ENCODE measurements at regions not wholly inside any gene's neighbourhood (a gene's known extent, or its start where the extent isn't known, plus 50 kb on each side); places are given as distances from the start of the nearest gene placed in this dataset.

DNA sequence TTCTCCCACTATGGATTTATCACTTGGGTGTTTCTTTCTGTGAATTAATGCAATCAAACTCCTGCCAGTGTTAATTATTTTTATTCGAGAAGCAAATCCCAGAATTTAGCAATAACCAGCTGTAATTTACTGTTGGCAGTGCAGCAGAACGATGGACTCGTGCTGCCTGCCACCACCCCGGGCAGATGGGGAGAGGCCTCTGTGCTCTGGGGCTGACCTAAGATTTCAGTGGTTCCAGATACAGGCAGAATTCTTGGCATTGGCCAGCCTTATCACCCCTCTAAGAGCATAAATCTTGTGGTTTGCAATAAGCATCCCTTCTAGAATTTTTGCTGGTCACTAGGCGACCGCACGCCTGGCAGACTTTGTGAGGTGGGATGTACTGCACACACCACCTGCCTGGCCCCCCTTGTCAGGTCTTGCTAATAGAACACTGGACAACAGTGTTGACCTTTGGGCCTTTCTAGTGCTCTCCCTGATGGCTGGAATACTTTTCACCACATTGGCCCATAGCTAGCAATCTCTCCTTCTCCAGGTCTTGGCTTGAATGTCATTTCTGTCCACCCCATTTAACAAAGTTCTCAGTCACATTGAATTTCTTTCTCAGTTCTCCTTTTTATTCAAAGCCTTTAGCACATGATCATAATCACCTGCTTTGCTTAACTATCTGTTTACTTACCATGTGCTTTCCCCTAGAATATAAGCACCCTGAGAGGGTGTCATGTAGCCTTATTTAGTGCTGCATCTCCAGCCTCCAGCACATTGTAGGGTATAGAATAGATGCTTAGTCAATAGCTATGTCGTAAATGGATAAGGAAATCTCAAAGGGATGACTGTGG is 122.1 kb upstream of the DYNLRB2 start:
- DNase-seq (ENCODE audit: low read depth, low spot score) = no peak

DNA sequence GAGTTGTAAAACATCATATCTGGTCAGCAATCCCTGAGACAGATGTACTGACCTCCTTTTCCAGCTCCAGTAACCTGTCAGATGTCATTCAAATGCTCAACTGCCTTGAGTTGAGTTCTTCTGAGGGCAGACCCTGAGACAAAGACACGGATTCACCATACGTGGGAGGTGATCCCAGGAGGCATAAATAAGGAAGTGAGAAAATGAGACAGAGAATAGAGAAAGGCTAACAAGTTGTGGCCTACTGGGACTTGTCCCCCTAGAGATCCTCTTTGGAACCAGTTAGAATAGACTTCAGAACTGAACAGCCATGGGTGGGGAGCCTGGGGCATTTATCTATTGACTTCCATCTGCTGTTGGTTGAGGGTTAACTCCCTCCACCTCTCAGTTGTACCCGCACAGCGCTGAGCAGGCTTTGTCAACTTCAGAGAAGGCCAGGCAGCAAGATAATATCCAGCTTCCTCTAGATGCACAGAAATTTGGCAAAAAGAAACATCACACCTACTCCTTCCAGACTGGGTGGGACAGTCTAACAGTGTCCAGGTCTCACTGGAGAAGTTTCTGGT is 123.0 kb upstream of the DYNLRB2 start:
- DNase-seq (ENCODE audit: low read depth, low spot score) = no peak

GRCh38 chr16:80408014-80408413 is 132.8 kb upstream of the DYNLRB2 start:
- DNase-seq (ENCODE audit: low read depth, low spot score) = no peak

DNA sequence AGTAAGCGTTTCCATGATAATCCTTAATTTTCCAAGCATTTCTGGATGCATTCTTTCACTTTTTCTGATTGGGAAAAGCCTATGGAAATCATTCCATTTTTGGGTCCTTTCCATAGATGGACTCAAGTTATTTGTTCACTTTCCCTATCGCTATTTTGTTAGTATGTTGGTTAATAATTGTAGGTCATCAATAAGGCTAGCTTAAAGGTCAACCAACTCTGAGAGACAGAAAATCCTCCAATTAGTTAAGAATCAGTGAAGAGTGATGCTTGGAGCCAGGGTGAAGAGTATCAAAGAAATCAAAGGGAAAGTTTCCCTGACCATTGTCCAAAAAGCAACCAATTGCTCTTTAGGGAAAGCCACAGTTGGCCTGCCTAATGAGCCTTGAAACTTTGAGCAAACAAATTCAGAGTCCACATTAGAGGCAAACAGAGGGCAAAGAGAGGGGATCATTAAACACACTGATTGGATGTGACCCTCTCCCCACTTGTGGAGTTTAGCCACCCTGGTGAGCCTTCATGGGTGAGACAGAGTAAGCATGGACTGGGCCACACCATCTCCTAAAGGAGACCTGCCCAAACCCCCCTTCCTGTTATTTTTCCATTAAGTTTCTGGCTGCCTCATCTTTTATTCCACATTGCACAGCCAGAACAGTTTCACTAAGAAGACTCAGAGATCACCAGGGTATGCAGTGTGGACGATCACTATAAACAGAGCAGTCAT is 133.4 kb upstream of the DYNLRB2 start:
- DNase-seq (ENCODE audit: low read depth, low spot score) = no peak

GRCh38 chr16:80404847-80405246 is 135.9 kb upstream of the DYNLRB2 start:
- no peak for DNase-seq (ENCODE audit: low read depth, low spot score)

- no peak for DNase-seq (ENCODE audit: low read depth, low spot score)
Measured at GRCh38 chr16:80403894-80404293, 136.9 kb upstream of the DYNLRB2 start.

GRCh38 chr16:80390871-80391489 is 149.8 kb upstream of the DYNLRB2 start:
- DNase-seq (ENCODE audit: low read depth, low spot score) = no peak

- DNase-seq (ENCODE audit: low read depth, low spot score) = no peak
Measured at GRCh38 chr16:80390046-80390445, 150.7 kb upstream of the DYNLRB2 start.

DNA sequence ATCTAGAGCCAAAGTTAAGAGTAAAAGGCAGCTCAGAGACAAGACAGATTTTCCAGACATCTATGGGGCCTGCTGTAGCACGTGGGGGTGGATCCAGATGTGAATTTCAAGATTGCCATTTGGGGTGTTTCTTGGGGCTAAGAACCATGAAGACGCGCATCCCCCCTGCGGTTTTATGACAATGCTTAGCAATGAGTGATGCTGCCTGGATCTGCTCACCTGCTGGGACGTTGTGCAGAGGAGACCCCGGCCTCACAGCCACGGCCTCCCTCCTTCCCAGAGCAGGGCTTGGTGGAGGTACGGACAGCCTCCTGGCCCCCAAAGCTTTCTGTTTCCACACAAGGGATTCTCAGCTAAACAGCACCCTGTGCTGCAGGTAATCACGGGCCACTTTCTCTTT is 151.5 kb upstream of the DYNLRB2 start:
- no peak for DNase-seq (ENCODE audit: low read depth, low spot score)

- DNase-seq (ENCODE audit: low read depth, low spot score) = no peak
Measured at GRCh38 chr16:80387318-80387921, 153.4 kb upstream of the DYNLRB2 start.

- no peak for DNase-seq (ENCODE audit: low read depth, low spot score)
Measured at GRCh38 chr16:80384862-80385261, 155.9 kb upstream of the DYNLRB2 start.

DNA sequence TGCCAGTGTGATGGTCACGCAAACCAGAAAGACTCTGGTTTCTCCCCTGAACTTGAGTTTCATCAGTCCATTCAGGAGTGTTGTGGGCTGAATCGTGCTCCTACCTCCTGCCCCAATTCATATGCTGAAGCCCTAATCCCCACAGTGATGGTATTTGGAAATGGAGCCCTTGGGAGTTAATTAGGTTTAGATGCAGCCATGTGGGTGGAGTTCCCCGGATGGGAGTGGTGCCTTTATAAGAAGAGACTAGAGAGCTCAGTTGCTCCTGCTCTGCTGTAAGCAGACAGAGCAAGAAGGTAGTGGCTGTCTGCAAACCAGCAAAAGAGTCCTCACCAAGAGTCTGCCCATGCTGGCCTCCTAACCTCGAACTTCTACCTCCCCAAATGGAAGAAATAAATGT is 160.3 kb upstream of the DYNLRB2 start:
- DNase-seq (ENCODE audit: low read depth, low spot score) = no peak

DNA sequence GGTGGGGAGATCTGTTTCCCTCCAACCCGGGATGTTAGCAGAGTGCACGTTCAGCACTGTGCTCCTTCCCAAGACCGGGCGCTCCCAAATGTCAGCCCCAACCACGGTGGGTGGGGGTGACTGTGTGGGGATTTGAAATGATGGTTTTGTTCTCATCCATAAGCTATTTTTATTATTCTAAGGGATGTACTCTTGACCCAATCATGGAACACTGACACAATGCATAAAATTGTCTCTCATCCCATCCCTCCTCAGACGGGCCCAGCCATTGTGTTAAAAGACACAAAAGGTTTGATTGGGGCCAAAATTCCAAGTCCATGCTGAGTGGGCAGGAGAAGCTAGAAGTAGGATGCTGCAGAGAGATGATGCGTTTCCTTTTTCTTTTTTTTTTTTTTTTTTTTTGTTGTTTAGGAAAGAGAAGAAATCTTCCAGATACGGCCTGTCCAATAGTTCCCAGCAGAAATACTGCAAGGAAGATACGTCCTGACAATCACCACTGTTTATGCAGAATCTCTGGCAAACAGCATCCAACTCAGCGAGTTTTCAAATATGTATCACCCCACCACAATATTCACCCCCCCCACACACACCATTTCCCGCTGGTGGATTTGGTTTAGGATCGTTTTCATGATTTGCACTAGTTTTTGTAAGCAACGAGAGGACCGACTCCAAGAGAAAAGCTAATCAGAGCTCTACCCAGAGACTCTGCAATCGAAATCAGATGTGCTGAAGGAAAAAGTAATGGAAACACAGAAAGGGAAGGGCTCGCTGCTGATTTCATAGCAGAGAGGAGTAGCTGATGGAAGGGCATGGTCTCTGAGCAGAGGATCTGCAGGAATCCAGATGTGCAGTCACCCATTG is 163.5 kb upstream of the DYNLRB2 start:
- no peak for DNase-seq (ENCODE audit: low read depth, low spot score)

GRCh38 chr16:80375973-80376372 is 164.8 kb upstream of the DYNLRB2 start:
- no peak for DNase-seq (ENCODE audit: low read depth, low spot score)

DNA sequence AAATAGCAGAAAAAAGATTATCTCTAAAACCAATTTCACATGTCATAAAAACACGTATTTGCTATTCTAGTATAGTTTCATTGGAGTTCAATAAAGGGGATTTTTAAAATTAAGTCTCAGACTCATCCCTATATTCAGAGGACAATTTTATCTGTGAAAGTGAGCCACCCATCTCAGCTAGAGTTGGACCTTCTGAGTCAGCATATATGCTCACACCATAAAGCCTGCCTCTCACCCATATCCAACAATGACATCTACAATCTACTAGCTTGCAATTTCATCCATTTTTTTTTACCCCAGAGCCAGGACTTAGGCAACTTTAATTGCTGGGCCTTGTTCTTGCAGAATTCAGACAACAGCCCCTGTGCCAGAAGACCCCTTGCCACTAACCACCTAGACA is 165.3 kb upstream of the DYNLRB2 start:
- no peak for DNase-seq (ENCODE audit: low read depth, low spot score)

GRCh38 chr16:80372341-80372740 is 168.5 kb upstream of the DYNLRB2 start:
- DNase-seq (ENCODE audit: low read depth, low spot score) = no peak

- DNase-seq (ENCODE audit: low read depth, low spot score) = no peak
Measured at GRCh38 chr16:80369138-80369958, 171.4 kb upstream of the DYNLRB2 start.

DNA sequence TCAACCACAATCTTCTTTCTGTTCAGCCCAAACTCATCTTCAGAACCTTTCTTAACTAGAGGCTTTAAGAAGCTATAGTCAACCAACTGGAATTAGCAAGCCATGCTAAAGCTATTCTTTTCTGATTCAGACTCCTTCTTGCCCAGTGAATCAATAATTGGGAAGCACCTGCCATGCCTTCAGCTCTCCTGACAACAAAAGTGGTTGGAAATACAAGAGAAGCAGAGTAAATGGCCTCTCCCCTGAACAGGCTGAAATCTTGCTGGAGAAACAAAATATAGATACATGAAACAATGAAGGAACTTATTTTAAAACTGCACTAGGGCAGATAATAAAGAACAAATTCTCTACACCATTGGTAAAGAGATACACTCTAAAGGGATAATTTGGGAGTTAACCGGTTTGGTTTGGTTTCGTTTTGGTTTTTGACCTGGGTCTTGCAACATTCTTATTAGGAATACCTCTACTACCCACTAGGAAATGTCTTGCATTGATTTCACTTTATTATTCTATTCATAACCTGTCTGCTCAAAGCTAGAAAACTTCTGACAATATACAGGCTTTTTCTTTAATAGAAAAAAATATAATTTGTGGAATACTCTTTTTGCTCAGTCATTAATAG is 173.6 kb upstream of the DYNLRB2 start:
- no peak for DNase-seq (ENCODE audit: low read depth, low spot score)

- DNase-seq (ENCODE audit: low read depth, low spot score) = no peak
Measured at GRCh38 chr16:80366023-80366422, 174.8 kb upstream of the DYNLRB2 start.

GRCh38 chr16:80362816-80363215 is 178.0 kb upstream of the DYNLRB2 start:
- DNase-seq (ENCODE audit: low read depth, low spot score) = no peak

Data from activated naive CD8-positive, alpha-beta T cell treated with anti-CD3 and anti-CD28 coated beads, Interleukin-2, amount 50 U/mL, for 16 hours (primary cell).